ENCODE measurements at regions not wholly inside any gene's neighbourhood (a gene's known extent, or its start where the extent isn't known, plus 50 kb on each side); places are given as distances from the start of the nearest gene placed in this dataset.

GRCh38 chr10:61564444-61564843 lies 98.3 kb upstream of the CABCOCO1 start:
- ATAC-seq (ENCODE audit: insufficient number of reproducible peaks, low FRiP score, low read depth) (no peak), DNase-seq (ENCODE audit: low spot score) (no peak)
- Histone ChIP-seq H3K27me3 (replicated peaks; ENCODE audit: insufficient read depth) (no peaks in the 10 kb centered on the region), H3K9me3 (no peaks in the 10 kb centered on the region), H3K4me1 (ENCODE audit: control insufficient read depth in 1 of 2, low read depth in 2 of 2) (no peaks in the 10 kb centered on the region), H3K4me3 (no peak overlapping the region), H3K27ac (no peak overlapping the region), H3K36me3 (no peaks in the 10 kb centered on the region)
- TF ChIP-seq CTCF (IDR thresholded peaks at IDR 0.05), result no peak

GRCh38 chr10:61559615-61560014 lies 103.1 kb upstream of the CABCOCO1 start:
- H3K9me3 ChIP-seq, result no peaks in the 10 kb centered on the region
- no peak overlapping the region for H3K27ac ChIP-seq
- no peaks in the 10 kb centered on the region for H3K27me3 ChIP-seq (replicated peaks; ENCODE audit: insufficient read depth)
- ATAC-seq (ENCODE audit: insufficient number of reproducible peaks, low FRiP score, low read depth) (no peak), DNase-seq (ENCODE audit: low spot score) (no peak)
- no peaks in the 10 kb centered on the region for H3K4me1 ChIP-seq (ENCODE audit: control insufficient read depth in 1 of 2, low read depth in 2 of 2)
- no peak for TF ChIP-seq CTCF (IDR thresholded peaks at IDR 0.05)
- H3K4me3 ChIP-seq, result no peak overlapping the region
- H3K36me3 ChIP-seq, result no peaks in the 10 kb centered on the region

DNA sequence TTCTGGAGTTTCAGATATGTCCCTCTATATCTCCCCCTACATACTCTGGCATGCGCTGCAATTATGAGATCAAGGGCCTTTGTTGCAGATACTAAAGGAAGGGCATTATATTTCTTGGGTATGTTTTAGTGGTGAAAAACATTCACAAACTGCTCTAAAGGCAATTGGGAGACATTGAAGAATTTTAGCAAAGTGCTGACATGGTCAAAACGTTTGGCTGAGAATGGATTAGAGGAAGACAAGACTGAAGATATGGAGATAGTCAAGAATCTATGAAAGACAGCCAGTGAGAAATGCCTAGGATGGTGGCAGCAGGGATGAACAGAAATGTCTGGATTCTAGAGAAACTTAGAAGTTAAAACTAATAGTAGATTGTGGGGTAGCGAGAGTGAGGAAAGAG lies 104.5 kb upstream of the CABCOCO1 start:
- Histone ChIP-seq H3K27me3 (replicated peaks; ENCODE audit: insufficient read depth) (no peaks in the 10 kb centered on the region), H3K4me1 (ENCODE audit: control insufficient read depth in 1 of 2, low read depth in 2 of 2) (no peaks in the 10 kb centered on the region), H3K4me3 (no peak overlapping the region), H3K36me3 (no peaks in the 10 kb centered on the region), H3K9me3 (no peaks in the 10 kb centered on the region), H3K27ac (no peak overlapping the region)
- ATAC-seq (ENCODE audit: insufficient number of reproducible peaks, low FRiP score, low read depth) (no peak), DNase-seq (ENCODE audit: low spot score) (no peak)
- TF ChIP-seq CTCF (IDR thresholded peaks at IDR 0.05), result no peak

DNA sequence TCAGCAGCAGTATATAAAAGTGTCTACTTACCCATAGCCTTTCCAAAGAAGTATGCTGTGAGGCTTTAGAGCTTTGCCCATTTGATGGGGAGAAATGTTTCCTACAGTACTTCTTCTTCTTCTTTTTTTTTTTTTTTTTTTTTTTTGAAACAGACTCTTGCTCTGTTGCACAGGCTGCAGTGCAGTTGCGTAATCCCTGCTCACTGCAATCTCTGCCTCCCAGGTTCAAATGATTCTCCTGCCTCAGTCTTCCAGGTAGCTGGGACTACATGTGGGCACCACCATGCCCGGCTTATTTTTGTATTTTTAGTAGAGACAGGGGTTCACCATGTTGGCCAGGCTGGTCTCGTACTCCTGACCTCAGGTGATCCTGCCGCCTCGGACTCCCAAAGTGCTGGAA lies 101.7 kb upstream of the TMEM26 start:
- no peaks in the 10 kb centered on the region for H3K4me1 ChIP-seq (ENCODE audit: control insufficient read depth in 1 of 2, low read depth in 2 of 2)
- no peaks in the 10 kb centered on the region for H3K9me3 ChIP-seq
- no peaks in the 10 kb centered on the region for H3K27me3 ChIP-seq (replicated peaks; ENCODE audit: insufficient read depth)
- H3K4me3 ChIP-seq, result no peak overlapping the region
- H3K36me3 ChIP-seq, result no peaks in the 10 kb centered on the region
- TF ChIP-seq CTCF (IDR thresholded peaks at IDR 0.05), result no peak
- DNase-seq (ENCODE audit: low spot score) (no peak), ATAC-seq (ENCODE audit: insufficient number of reproducible peaks, low FRiP score, low read depth) (no peak)
- no peak overlapping the region for H3K27ac ChIP-seq

DNA sequence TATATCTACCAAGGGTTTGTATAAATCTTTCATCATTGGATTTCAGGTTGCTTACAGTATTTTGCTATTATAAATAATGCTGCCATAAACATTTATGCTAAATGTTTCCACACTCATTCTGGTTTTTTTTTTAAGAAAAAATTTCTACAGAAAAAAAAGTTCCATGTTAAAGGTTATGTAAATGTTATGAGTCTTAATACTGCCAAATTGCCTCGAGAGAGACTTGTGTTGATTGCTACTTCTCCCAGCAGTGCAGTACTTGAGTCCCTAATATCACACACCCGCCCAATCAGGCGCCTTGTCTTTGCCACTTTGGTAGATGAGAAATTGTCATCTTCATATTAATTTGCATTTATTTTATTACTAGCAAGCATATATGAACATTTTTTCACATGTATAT lies 96.7 kb upstream of the TMEM26 start:
- Histone ChIP-seq H3K27me3 (replicated peaks; ENCODE audit: insufficient read depth) (no peaks in the 10 kb centered on the region), H3K4me3 (no peak overlapping the region), H3K36me3 (no peaks in the 10 kb centered on the region), H3K27ac (no peak overlapping the region), H3K4me1 (ENCODE audit: control insufficient read depth in 1 of 2, low read depth in 2 of 2) (no peaks in the 10 kb centered on the region), H3K9me3 (no peaks in the 10 kb centered on the region)
- no peak for DNase-seq (ENCODE audit: low spot score)
- ATAC-seq (ENCODE audit: insufficient number of reproducible peaks, low FRiP score, low read depth), result no peak
- TF ChIP-seq CTCF (IDR thresholded peaks at IDR 0.05), result no peak
